IMR-90 (cell line): ENCODE measurements at regions not wholly inside any gene's neighbourhood (a gene's known extent, or its start where the extent isn't known, plus 50 kb on each side); places are given as distances from the start of the nearest gene placed in this dataset.

Source experiments
- ATAC-seq: fragments of 200-7000 bp; cut with Tn5 transposase; 2 replicates; pipeline ENCODE4 v1.9.1; 2020; ENCODE audit warnings: low read depth, mild to moderate bottlenecking, moderate library complexity
- BruUV-seq: library from RNA; stranded (reverse); fragments of 400-500 nt; replicated peaks from 2 replicates; lab custom pipeline; 2021; lab: Mats Ljungman, UMichigan
- CTCF ChIA-PET: fragments of 300-600 bp; formaldehyde crosslinking; extraction: SDS; loops from one replicate; lab custom pipeline; 2021; ENCODE audit warnings: antibody characterized with exemption; lab: Yijun Ruan, JAX
- POLR2A ChIA-PET: fragments of 300-600 bp; sonication (Branson Sonifier 250); formaldehyde crosslinking; loops from one replicate; lab custom pipeline; 2022; ENCODE audit warnings: antibody characterized with exemption; ENCODE audit not compliant: unreplicated experiment; lab: Charles Lee
- DNase-seq: peaks from one replicate; pipeline ENCODE4 v3.0.0; 2013
- H2AFZ ChIP-seq: replicated peaks from 2 replicates; pipeline ENCODE3; 2013; ENCODE audit warnings: low read length, mild to moderate bottlenecking; ENCODE audit not compliant: poor library complexity
- H2AK5ac ChIP-seq: 2 replicates; pipeline ENCODE4 v1.6.1; 2013; ENCODE audit warnings: low read depth, low read length, inconsistent platforms
- H2AK9ac ChIP-seq: replicated peaks from 2 replicates; pipeline ENCODE3; 2013; ENCODE audit warnings: mild to moderate bottlenecking, low read depth, low read length, moderate library complexity; ENCODE audit not compliant: poor library complexity
- H2BK120ac ChIP-seq: 2 replicates; pipeline ENCODE4 v1.6.1; 2013; ENCODE audit warnings: low read depth, low read length, inconsistent platforms
- H2BK15ac ChIP-seq: 3 replicates; pipeline ENCODE4 v1.6.1; 2013; ENCODE audit warnings: low read depth, low read length, inconsistent platforms
- H2BK20ac ChIP-seq: 2 replicates; pipeline ENCODE4 v1.6.1; 2013; ENCODE audit warnings: low read depth, mild to moderate bottlenecking, inconsistent platforms, low read length, moderate library complexity
- H2BK5ac ChIP-seq: 2 replicates; pipeline ENCODE4 v1.6.1; 2013; ENCODE audit warnings: mild to moderate bottlenecking, low read depth, low read length, inconsistent platforms; ENCODE audit not compliant: poor library complexity, severe bottlenecking
- H3K14ac ChIP-seq: replicated peaks from 2 replicates; pipeline ENCODE4 v1.6.1; 2013; ENCODE audit warnings: low read depth, low read length, inconsistent platforms
- H3K18ac ChIP-seq: 2 replicates; pipeline ENCODE4 v1.6.1; 2013; ENCODE audit warnings: low read depth, low read length, control low read depth
- H3K23ac ChIP-seq: 2 replicates; pipeline ENCODE4 v1.6.1; 2013; ENCODE audit warnings: low read depth, low read length, inconsistent platforms
- H3K27ac ChIP-seq: 2 replicates; pipeline ENCODE4 v1.5.1; 2013; ENCODE audit warnings: mild to moderate bottlenecking, control low read depth, low read length; ENCODE audit not compliant: insufficient read depth
- H3K27me3 ChIP-seq: 2 replicates; pipeline ENCODE4 v1.6.1; 2013; ENCODE audit warnings: low read length; ENCODE audit not compliant: control insufficient read depth, insufficient read depth
- H3K36me3 ChIP-seq: 2 replicates; pipeline ENCODE4 v1.6.1; 2013; ENCODE audit warnings: low read length, mixed read lengths; ENCODE audit not compliant: control insufficient read depth, insufficient read depth
- H3K4ac ChIP-seq: 2 replicates; pipeline ENCODE4 v1.6.1; 2013; ENCODE audit warnings: low read depth, low read length, inconsistent platforms
- H3K4me1 ChIP-seq: 2 replicates; pipeline ENCODE4 v1.6.1; 2013; ENCODE audit warnings: low read length, mixed read lengths; ENCODE audit not compliant: control insufficient read depth, insufficient read depth
- H3K4me2 ChIP-seq: 2 replicates; pipeline ENCODE4 v1.6.1; 2013; ENCODE audit warnings: low read depth, mild to moderate bottlenecking, control low read depth, low read length, moderate library complexity
- H3K4me3 ChIP-seq: 2 replicates; pipeline ENCODE4 v1.5.1; 2013; ENCODE audit warnings: low read depth, mild to moderate bottlenecking, control low read depth, low read length, moderate library complexity; ENCODE audit not compliant: insufficient read depth
- H3K56ac ChIP-seq: 2 replicates; pipeline ENCODE4 v1.6.1; 2013; ENCODE audit warnings: low read length, inconsistent platforms; ENCODE audit not compliant: insufficient read depth; ENCODE audit errors: extremely low read depth
- H3K79me1 ChIP-seq, 2 experiments: 2 replicates each; pipeline ENCODE4 v1.6.1; 2013; ENCODE audit warnings: low read length in 2 of 2, inconsistent platforms in 1 of 2, low read depth in 1 of 2
- H3K9ac ChIP-seq: 2 replicates; pipeline ENCODE4 v1.6.1; 2013; ENCODE audit warnings: low read depth, low read length, control low read depth
- H3K9me1 ChIP-seq: 2 replicates; pipeline ENCODE4 v1.6.1; 2013; ENCODE audit warnings: low read length, inconsistent platforms; ENCODE audit not compliant: insufficient read depth
- H3K9me3 ChIP-seq: 2 replicates; pipeline ENCODE4 v1.6.1; 2013; ENCODE audit warnings: low read length; ENCODE audit not compliant: control insufficient read depth, insufficient read depth
- H4K20me1 ChIP-seq: 2 replicates; pipeline ENCODE4 v1.6.1; 2013; ENCODE audit warnings: low read length, inconsistent platforms; ENCODE audit not compliant: insufficient read depth
- H4K5ac ChIP-seq: 2 replicates; pipeline ENCODE4 v1.6.1; 2013; ENCODE audit warnings: mild to moderate bottlenecking, low read depth, low read length, control low read depth
- H4K8ac ChIP-seq, 2 experiments: 2 replicates each; pipeline ENCODE4 v1.6.1; 2013; ENCODE audit warnings: low read depth in 2 of 2, low read length in 2 of 2, control low read depth in 1 of 2, inconsistent platforms in 1 of 2
- H4K91ac ChIP-seq: 2 replicates; pipeline ENCODE4 v1.6.1; 2013; ENCODE audit warnings: low read depth, low read length, inconsistent platforms; ENCODE audit not compliant: insufficient read depth
- BHLHE40 ChIP-seq: fragments of 150-350 bp; IDR thresholded peaks from 2 replicates; pipeline ENCODE4 v1.6.1; 2016; ENCODE audit warnings: mild to moderate bottlenecking, low read depth, low read length
- CTCF ChIP-seq: conservative IDR thresholded peaks from 2 replicates; pipeline ENCODE4 v1.5.1; 2012; ENCODE audit warnings: mild to moderate bottlenecking, low read depth, low read length, improper control_type of control experiment
- ELK1 ChIP-seq: fragments of 150-350 bp; IDR thresholded peaks from 2 replicates; pipeline ENCODE4 v1.6.1; 2016; ENCODE audit warnings: low read depth, mild to moderate bottlenecking, low read length, moderate library complexity, borderline replicate concordance
- MAFK ChIP-seq: IDR thresholded peaks from 2 replicates; pipeline ENCODE4 v1.6.1; 2012; ENCODE audit warnings: low read depth, low read length, improper control_type of control experiment
- MXI1 ChIP-seq: IDR thresholded peaks from 2 replicates; pipeline ENCODE4 v1.6.1; 2012; ENCODE audit warnings: low read depth, mild to moderate bottlenecking, low read length, moderate library complexity, borderline replicate concordance
- NFE2L2 ChIP-seq: fragments of 150-350 bp; IDR thresholded peaks from 2 replicates; pipeline ENCODE4 v1.6.1; 2016; ENCODE audit warnings: low read depth, mild to moderate bottlenecking, low read length
- RFX5 ChIP-seq: IDR thresholded peaks from 2 replicates; pipeline ENCODE4 v1.8.0; 2012; ENCODE audit warnings: low read depth, mild to moderate bottlenecking, low read length, moderate library complexity
- SMC3 ChIP-seq: fragments of 150-350 bp; IDR thresholded peaks from 2 replicates; pipeline ENCODE4 v1.6.1; 2016; ENCODE audit warnings: low read depth, mild to moderate bottlenecking, antibody characterized with exemption, low read length, moderate library complexity
- USF2 ChIP-seq: fragments of 150-350 bp; IDR thresholded peaks from 2 replicates; pipeline ENCODE4 v1.6.1; 2017; ENCODE audit warnings: mild to moderate bottlenecking, antibody characterized with exemption, low read length, low read depth
- WGBS, 2 experiments: methylation state at CpG; one replicate each; pipeline versions ENCODE4 v1.1.5 to v1.1.7; 2013; ENCODE audit warnings: missing lambda C conversion rate in 2 of 2; ENCODE audit not compliant: insufficient read length in 1 of 2; ENCODE audit errors: extremely low coverage in 2 of 2; 5-methylcytosine and 5-hydroxymethylcytosine counted together
- dilution Hi-C: fragments of 300-500 bp; cut with HindIII; formaldehyde crosslinking; loops from one replicate; pipeline ENCODE4 v1.14.3; 2018; ENCODE audit warnings: low sequenced_read_pairs; ENCODE audit not compliant: unreplicated experiment
- in situ Hi-C: fragments of 300-500 bp; cut with MboI; formaldehyde crosslinking; loops from 3 replicates; pipeline ENCODE4 v1.14.3; 2019; ENCODE audit warnings: low sequenced_read_pairs, inconsistent platforms, mixed read lengths
- intact Hi-C: fragments of 100-400 bp; cut with micrococcal nuclease; formaldehyde crosslinking; loops from 2 replicates; pipeline ENCODE4 v1.10.0; 2022

GRCh38 chr2:881204-881918 is 69.3 kb upstream of the SNTG2 start:
- Histone ChIP-seq H3K4me3 (no peak overlapping the region), H2AK5ac (no peak overlapping the region), H4K5ac (no peak overlapping the region), H4K20me1 (no peaks in the 10 kb centered on the region), H3K36me3 (no peaks in the 10 kb centered on the region), H3K14ac (no peak overlapping the region), H4K8ac (no peak overlapping the region), H2BK15ac (no peak overlapping the region), H2BK120ac (no peak overlapping the region), H3K27ac (no peak overlapping the region), H3K27me3 (no peaks in the 10 kb centered on the region), H2AFZ (no peak overlapping the region), H3K4me1 (no peaks in the 10 kb centered on the region), H3K56ac (no peak overlapping the region), H3K23ac (no peak overlapping the region), H3K18ac (no peak overlapping the region), H2BK5ac (no peak overlapping the region), H4K91ac (no peak overlapping the region), H3K9me3 (peaks cover 28% of the 10 kb centered on the region), H2AK9ac (no peak overlapping the region), H3K4ac (no peak overlapping the region), H3K9ac (no peak overlapping the region), H3K4me2 (no peak overlapping the region), H3K9me1 (no peaks in the 10 kb centered on the region), H2BK20ac (no peak overlapping the region), H3K79me1 (no peaks in the 10 kb centered on the region)
- in situ Hi-C loops (no loop called here), intact Hi-C loops (no loop called here), dilution Hi-C loops (no loop called here)
- TF ChIP-seq NFE2L2, result no peak
- TF ChIP-seq SMC3, result no peak
- no peak for TF ChIP-seq BHLHE40
- no peak for TF ChIP-seq USF2
- no peak for TF ChIP-seq CTCF
- no peak for TF ChIP-seq MXI1
- no peak for TF ChIP-seq ELK1
- TF ChIP-seq MAFK, result no peak
- no peak for TF ChIP-seq RFX5
- ChIA-PET CTCF (no interaction called here), POLR2A (no interaction called here)
- no TSS peak for BruUV-seq
- ATAC-seq (no peak), DNase-seq (no peak)
- WGBS, 2 experiments, result no CpG with 5 or more reads among the region's 11 CpGs
